SU-DHL-6 (cell line): ENCODE measurements at regions not wholly inside any gene's neighbourhood (a gene's known extent, or its start where the extent isn't known, plus 50 kb on each side); places are given as distances from the start of the nearest gene placed in this dataset.

Experiments
- H2AFZ ChIP-seq: fragments of 200-600 bp; sonication (generic); 2 replicates; pipeline ENCODE4 v1.6.1; 2014; ENCODE audit warnings: low read depth, mild to moderate bottlenecking, moderate library complexity, mixed read lengths, antibody characterized with exemption, low read length; ENCODE audit not compliant: severe bottlenecking
- H3F3A ChIP-seq: fragments of 200-600 bp; shearing (Covaris generic); 2 replicates; pipeline ENCODE4 v1.6.0; 2016; ENCODE audit warnings: antibody characterized with exemption, mild to moderate bottlenecking; ENCODE audit not compliant: insufficient read depth
- H3K27ac ChIP-seq: fragments of 200-600 bp; sonication (generic); 2 replicates; pipeline ENCODE4 v1.5.1; 2016; ENCODE audit warnings: low read depth, mild to moderate bottlenecking, low read length, moderate library complexity, mixed read lengths
- H3K27me3 ChIP-seq: fragments of 200-600 bp; sonication (generic), shearing (Covaris generic); 2 replicates; pipeline ENCODE4 v1.6.0; 2014; ENCODE audit warnings: mild to moderate bottlenecking, low read length
- H3K36me3 ChIP-seq: fragments of 200-600 bp; sonication (generic); 2 replicates; pipeline ENCODE4 v1.6.1; 2014; ENCODE audit warnings: mild to moderate bottlenecking, low read length, mixed read lengths
- H3K4me2 ChIP-seq: fragments of 300-600, 200-600 bp; shearing (Covaris generic), sonication (generic); 2 replicates; pipeline ENCODE4 v1.6.0; 2014; ENCODE audit warnings: low read length, low read depth, mild to moderate bottlenecking; ENCODE audit not compliant: poor library complexity, severe bottlenecking
- H3K4me3 ChIP-seq: fragments of 200-600 bp; sonication (generic); 2 replicates; pipeline ENCODE4 v1.5.1; 2014; ENCODE audit warnings: antibody characterized with exemption, low read length, mild to moderate bottlenecking, mixed read lengths; ENCODE audit not compliant: insufficient read depth, poor library complexity, severe bottlenecking
- H3K79me2 ChIP-seq: fragments of 200-600 bp; sonication (generic); 2 replicates; pipeline ENCODE4 v1.6.1; 2014; ENCODE audit warnings: mild to moderate bottlenecking, low read length, moderate library complexity; ENCODE audit not compliant: insufficient read depth
- H3K9ac ChIP-seq: fragments of 200-600 bp; sonication (generic); 2 replicates; pipeline ENCODE4 v1.7.0; 2014; ENCODE audit warnings: mild to moderate bottlenecking, low read length
- H3K9me2 ChIP-seq: fragments of 200-600 bp; sonication (generic); replicated peaks from 2 replicates; pipeline ENCODE4 v1.6.1; 2014; ENCODE audit warnings: low read length; ENCODE audit not compliant: insufficient read depth
- H3K9me3 ChIP-seq: fragments of 200-600 bp; sonication (generic); 2 replicates; pipeline ENCODE4 v1.6.1; 2014; ENCODE audit warnings: low read length, mixed read lengths; ENCODE audit not compliant: insufficient read depth
- H4K20me1 ChIP-seq: fragments of 200-600 bp; sonication (generic); 2 replicates; pipeline ENCODE4 v1.6.1; 2014; ENCODE audit warnings: low read depth, mild to moderate bottlenecking, antibody characterized with exemption, low read length, moderate library complexity, mixed read lengths
- EZH2phosphoT487 ChIP-seq: fragments of 200-600 bp; sonication (generic), shearing (Covaris generic); conservative IDR thresholded peaks from 2 replicates; pipeline ENCODE4 v1.6.1; 2018; ENCODE audit warnings: mild to moderate bottlenecking, antibody characterized with exemption, low read length, moderate library complexity, mixed read lengths
- TF ChIP-seq, protein P1 (sequence below): fragments of 200-600 bp; sonication (generic); IDR thresholded peaks from one replicate; pipeline ENCODE4 v1.5.1; 2017; ENCODE audit warnings: antibody characterized with exemption, mild to moderate bottlenecking, low read length, moderate library complexity; ENCODE audit not compliant: insufficient read depth, poor library complexity, severe bottlenecking

- Histone ChIP-seq H3K9me3 (no peaks in the 10 kb centered on the region), H3K9me2 (no peaks in the 10 kb centered on the region), H3K27me3 (no peaks in the 10 kb centered on the region), H2AFZ (no peak overlapping the region), H3F3A (no peaks in the 10 kb centered on the region), H4K20me1 (no peaks in the 10 kb centered on the region), H3K36me3 (no peaks in the 10 kb centered on the region), H3K4me2 (no peak overlapping the region), H3K4me3 (no peak overlapping the region), H3K27ac (no peak overlapping the region), H3K9ac (no peak overlapping the region), H3K79me2 (no peaks in the 10 kb centered on the region)
- TF ChIP-seq, protein P1, sequence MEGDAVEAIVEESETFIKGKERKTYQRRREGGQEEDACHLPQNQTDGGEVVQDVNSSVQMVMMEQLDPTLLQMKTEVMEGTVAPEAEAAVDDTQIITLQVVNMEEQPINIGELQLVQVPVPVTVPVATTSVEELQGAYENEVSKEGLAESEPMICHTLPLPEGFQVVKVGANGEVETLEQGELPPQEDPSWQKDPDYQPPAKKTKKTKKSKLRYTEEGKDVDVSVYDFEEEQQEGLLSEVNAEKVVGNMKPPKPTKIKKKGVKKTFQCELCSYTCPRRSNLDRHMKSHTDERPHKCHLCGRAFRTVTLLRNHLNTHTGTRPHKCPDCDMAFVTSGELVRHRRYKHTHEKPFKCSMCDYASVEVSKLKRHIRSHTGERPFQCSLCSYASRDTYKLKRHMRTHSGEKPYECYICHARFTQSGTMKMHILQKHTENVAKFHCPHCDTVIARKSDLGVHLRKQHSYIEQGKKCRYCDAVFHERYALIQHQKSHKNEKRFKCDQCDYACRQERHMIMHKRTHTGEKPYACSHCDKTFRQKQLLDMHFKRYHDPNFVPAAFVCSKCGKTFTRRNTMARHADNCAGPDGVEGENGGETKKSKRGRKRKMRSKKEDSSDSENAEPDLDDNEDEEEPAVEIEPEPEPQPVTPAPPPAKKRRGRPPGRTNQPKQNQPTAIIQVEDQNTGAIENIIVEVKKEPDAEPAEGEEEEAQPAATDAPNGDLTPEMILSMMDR = no peak
- no peak for TF ChIP-seq EZH2phosphoT487
Observed at GRCh38 chr5:63220244-63220643, 641.6 kb downstream of the LRRC70 start.

DNA sequence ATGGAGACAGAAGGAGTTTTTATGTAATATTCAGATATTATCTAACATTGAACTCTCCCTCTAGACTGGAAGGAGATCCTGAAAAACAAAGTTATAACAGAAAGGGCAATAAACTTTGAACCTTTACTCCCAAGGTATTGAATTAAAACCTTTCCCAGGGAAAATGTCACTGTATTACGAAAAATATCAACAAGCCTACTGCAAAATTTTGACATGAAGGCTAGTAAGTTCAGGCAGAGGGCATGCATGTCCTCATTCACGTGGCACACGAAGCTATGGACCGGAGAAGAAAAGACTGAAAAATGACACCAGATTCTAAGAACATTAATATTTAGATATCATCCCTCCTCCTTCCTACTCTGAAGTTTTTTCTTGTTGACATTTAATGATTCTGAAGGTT, 638.8 kb downstream of the LRRC70 start:
- H3K36me3 ChIP-seq = no peaks in the 10 kb centered on the region
- no peak overlapping the region for H3K27ac ChIP-seq
- no peak overlapping the region for H2AFZ ChIP-seq
- H3K9me3 ChIP-seq = no peaks in the 10 kb centered on the region
- no peaks in the 10 kb centered on the region for H3K27me3 ChIP-seq
- no peaks in the 10 kb centered on the region for H4K20me1 ChIP-seq
- no peak overlapping the region for H3K9ac ChIP-seq
- H3K4me2 ChIP-seq = no peak overlapping the region
- no peaks in the 10 kb centered on the region for H3F3A ChIP-seq
- no peak overlapping the region for H3K4me3 ChIP-seq
- TF ChIP-seq, protein P1 = no peak
- no peak for TF ChIP-seq EZH2phosphoT487
- H3K9me2 ChIP-seq = no peaks in the 10 kb centered on the region
- H3K79me2 ChIP-seq = no peaks in the 10 kb centered on the region

DNA sequence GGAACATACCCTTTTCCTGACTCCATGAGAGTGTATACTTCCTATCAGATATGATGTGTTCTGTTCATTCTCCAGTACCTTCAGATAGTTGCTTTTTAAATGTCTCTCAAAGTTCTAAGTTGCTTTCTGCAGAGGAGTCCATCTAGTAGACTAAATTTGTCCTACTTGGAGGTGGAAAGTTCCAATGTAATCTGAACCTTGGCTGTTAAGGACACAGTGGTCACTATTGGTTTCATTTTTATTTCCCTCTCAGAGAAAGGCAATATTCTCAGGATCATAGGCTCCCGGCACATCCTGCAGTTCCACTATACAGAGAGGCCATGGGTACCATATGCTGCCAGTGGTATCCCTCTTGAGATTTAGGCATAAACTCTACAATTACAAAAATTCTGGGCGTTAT, 634.6 kb downstream of the LRRC70 start:
- Histone ChIP-seq H3K4me2 (no peak overlapping the region), H3K9me2 (no peaks in the 10 kb centered on the region), H3K27me3 (no peaks in the 10 kb centered on the region), H3K79me2 (no peaks in the 10 kb centered on the region), H3K4me3 (no peak overlapping the region), H3K9me3 (no peaks in the 10 kb centered on the region; the same call in 1 of the 2 replicates), H2AFZ (no peak overlapping the region), H3K9ac (no peak overlapping the region), H4K20me1 (no peaks in the 10 kb centered on the region), H3F3A (no peaks in the 10 kb centered on the region), H3K36me3 (no peaks in the 10 kb centered on the region), H3K27ac (no peak overlapping the region)
- TF ChIP-seq, protein P1 = no peak
- TF ChIP-seq EZH2phosphoT487 = no peak
